ENCODE measurements at regions not wholly inside any gene's neighbourhood (a gene's known extent, or its start where the extent isn't known, plus 50 kb on each side); places are given as distances from the start of the nearest gene placed in this dataset.

- DNase-seq, result no peak
- Mint-ChIP-seq H3K27me3 (ENCODE audit: insufficient read depth) (no peaks in the 10 kb centered on the region; the same call in 1 of the 2 replicates), H3K4me3 (no peak overlapping the region), H3K36me3 (ENCODE audit: low read depth) (no peaks in the 10 kb centered on the region; the same call in 1 of the 2 replicates), H3K4me1 (ENCODE audit: low read depth) (peaks cover 6% of the 10 kb centered on the region; the same call in 1 of the 2 replicates), H3K9me3 (no peaks in the 10 kb centered on the region), H3K27ac (no peak overlapping the region)
- no peak for TF ChIP-seq CTCF (IDR thresholded peaks at IDR 0.05)
Observed at GRCh38 chr12:91940322-91940721, 205.3 kb downstream of the BTG1 start.

DNA sequence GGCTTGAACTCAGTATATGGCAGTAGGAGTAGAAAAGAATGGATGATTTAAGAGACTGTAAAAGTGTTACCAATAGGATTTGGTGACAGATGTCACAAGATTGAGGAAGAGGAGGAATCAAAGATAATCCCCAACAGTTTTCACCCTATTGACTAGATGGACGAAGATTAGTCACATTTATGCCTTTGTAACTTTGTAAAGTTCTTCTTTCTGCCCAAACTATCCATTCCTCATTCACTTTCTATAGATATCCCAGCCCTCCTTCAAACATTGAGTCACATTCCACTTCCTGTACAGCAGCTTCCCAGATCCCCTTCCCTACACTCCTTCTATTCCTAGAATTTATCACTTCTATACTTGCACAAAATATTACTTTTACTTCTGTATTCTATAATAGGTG is 207.9 kb downstream of the BTG1 start:
- Mint-ChIP-seq H3K9me3 (no peaks in the 10 kb centered on the region), H3K36me3 (ENCODE audit: low read depth) (no peaks in the 10 kb centered on the region; the same call in 1 of the 2 replicates), H3K4me1 (ENCODE audit: low read depth) (peaks cover 16% of the 10 kb centered on the region), H3K27ac (no peak overlapping the region), H3K4me3 (no peak overlapping the region), H3K27me3 (ENCODE audit: insufficient read depth) (no peaks in the 10 kb centered on the region; the same call in 1 of the 2 replicates)
- TF ChIP-seq CTCF (IDR thresholded peaks at IDR 0.05), result no peak
- no peak for DNase-seq

- no peaks in the 10 kb centered on the region; the same call in 1 of the 2 replicates for H3K36me3 Mint-ChIP-seq (ENCODE audit: low read depth)
- no peaks in the 10 kb centered on the region; the same call in 1 of the 2 replicates for H3K27me3 Mint-ChIP-seq (ENCODE audit: insufficient read depth)
- H3K4me3 Mint-ChIP-seq, result no peak overlapping the region
- H3K9me3 Mint-ChIP-seq, result no peaks in the 10 kb centered on the region
- no peak overlapping the region for H3K27ac Mint-ChIP-seq
- no peak for TF ChIP-seq CTCF (IDR thresholded peaks at IDR 0.05)
- peaks cover 16% of the 10 kb centered on the region for H3K4me1 Mint-ChIP-seq (ENCODE audit: low read depth)
- DNase-seq, result no peak
Observed at GRCh38 chr12:91937009-91937408, 208.6 kb downstream of the BTG1 start.

DNA sequence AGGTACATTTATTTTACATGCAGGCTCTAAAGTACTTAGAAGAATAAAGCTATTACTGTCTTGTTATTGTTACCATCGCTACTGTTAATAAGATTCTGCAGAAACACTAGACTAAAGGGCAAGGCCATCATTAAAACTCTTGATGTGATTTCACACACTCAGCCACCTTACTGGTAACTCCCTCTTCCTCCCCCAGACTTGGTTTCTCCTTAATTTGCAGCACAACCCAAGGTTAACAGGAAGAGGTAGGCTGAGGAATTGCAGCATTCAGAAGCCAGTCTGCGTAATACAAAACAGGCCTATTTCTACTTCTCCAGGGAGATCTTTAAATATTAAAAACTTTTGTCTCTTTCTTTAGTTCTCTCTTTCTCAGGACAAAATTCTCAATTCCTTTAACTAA is 210.3 kb downstream of the BTG1 start:
- H3K4me1 Mint-ChIP-seq (ENCODE audit: low read depth), result peaks cover 16% of the 10 kb centered on the region
- no peaks in the 10 kb centered on the region; the same call in 1 of the 2 replicates for H3K27me3 Mint-ChIP-seq (ENCODE audit: insufficient read depth)
- no peaks in the 10 kb centered on the region for H3K9me3 Mint-ChIP-seq
- H3K4me3 Mint-ChIP-seq, result no peak overlapping the region
- no peak for DNase-seq
- no peak for TF ChIP-seq CTCF (IDR thresholded peaks at IDR 0.05)
- no peaks in the 10 kb centered on the region; the same call in 1 of the 2 replicates for H3K36me3 Mint-ChIP-seq (ENCODE audit: low read depth)
- H3K27ac Mint-ChIP-seq, result no peak overlapping the region

GRCh38 chr12:91931111-91931510 is 214.5 kb downstream of the BTG1 start:
- Mint-ChIP-seq H3K27ac (no peak overlapping the region), H3K36me3 (ENCODE audit: low read depth) (no peaks in the 10 kb centered on the region), H3K4me1 (ENCODE audit: low read depth) (peaks cover 19% of the 10 kb centered on the region), H3K4me3 (no peak overlapping the region), H3K9me3 (no peaks in the 10 kb centered on the region), H3K27me3 (ENCODE audit: insufficient read depth) (no peaks in the 10 kb centered on the region)
- no peak for DNase-seq
- TF ChIP-seq CTCF (IDR thresholded peaks at IDR 0.05), result no peak

GRCh38 chr12:91928501-91928900 is 217.1 kb downstream of the BTG1 start:
- no peaks in the 10 kb centered on the region for H3K9me3 Mint-ChIP-seq
- no peak for DNase-seq
- no peak overlapping the region for H3K4me3 Mint-ChIP-seq
- TF ChIP-seq CTCF (IDR thresholded peaks at IDR 0.05), result no peak
- H3K27ac Mint-ChIP-seq, result no peak overlapping the region
- H3K27me3 Mint-ChIP-seq (ENCODE audit: insufficient read depth), result no peaks in the 10 kb centered on the region
- peaks cover 13% of the 10 kb centered on the region for H3K4me1 Mint-ChIP-seq (ENCODE audit: low read depth)
- H3K36me3 Mint-ChIP-seq (ENCODE audit: low read depth), result no peaks in the 10 kb centered on the region

Measured in HFFc6 (cell line).